IMR-90 (cell line): ENCODE measurements at regions not wholly inside any gene's neighbourhood (a gene's known extent, or its start where the extent isn't known, plus 50 kb on each side); places are given as distances from the start of the nearest gene placed in this dataset.

Experiments
- ATAC-seq: fragments of 200-7000 bp; cut with Tn5 transposase; 2 replicates; pipeline ENCODE4 v1.9.1; 2020; ENCODE audit warnings: low read depth, mild to moderate bottlenecking, moderate library complexity
- BruUV-seq: library from RNA; stranded (reverse); fragments of 400-500 nt; replicated peaks from 2 replicates; lab custom pipeline; 2021; lab: Mats Ljungman, UMichigan
- CTCF ChIA-PET: fragments of 300-600 bp; formaldehyde crosslinking; extraction: SDS; loops from one replicate; lab custom pipeline; 2021; ENCODE audit warnings: antibody characterized with exemption; lab: Yijun Ruan, JAX
- POLR2A ChIA-PET: fragments of 300-600 bp; sonication (Branson Sonifier 250); formaldehyde crosslinking; loops from one replicate; lab custom pipeline; 2022; ENCODE audit warnings: antibody characterized with exemption; ENCODE audit not compliant: unreplicated experiment; lab: Charles Lee
- DNase-seq: peaks from one replicate; pipeline ENCODE4 v3.0.0; 2013
- H2AFZ ChIP-seq: replicated peaks from 2 replicates; pipeline ENCODE3; 2013; ENCODE audit warnings: low read length, mild to moderate bottlenecking; ENCODE audit not compliant: poor library complexity
- H2AK5ac ChIP-seq: 2 replicates; pipeline ENCODE4 v1.6.1; 2013; ENCODE audit warnings: low read depth, low read length, inconsistent platforms
- H2AK9ac ChIP-seq: replicated peaks from 2 replicates; pipeline ENCODE3; 2013; ENCODE audit warnings: mild to moderate bottlenecking, low read depth, low read length, moderate library complexity; ENCODE audit not compliant: poor library complexity
- H2BK120ac ChIP-seq: 2 replicates; pipeline ENCODE4 v1.6.1; 2013; ENCODE audit warnings: low read depth, low read length, inconsistent platforms
- H2BK15ac ChIP-seq: 3 replicates; pipeline ENCODE4 v1.6.1; 2013; ENCODE audit warnings: low read depth, low read length, inconsistent platforms
- H2BK20ac ChIP-seq: 2 replicates; pipeline ENCODE4 v1.6.1; 2013; ENCODE audit warnings: low read depth, mild to moderate bottlenecking, inconsistent platforms, low read length, moderate library complexity
- H2BK5ac ChIP-seq: 2 replicates; pipeline ENCODE4 v1.6.1; 2013; ENCODE audit warnings: mild to moderate bottlenecking, low read depth, low read length, inconsistent platforms; ENCODE audit not compliant: poor library complexity, severe bottlenecking
- H3K14ac ChIP-seq: replicated peaks from 2 replicates; pipeline ENCODE4 v1.6.1; 2013; ENCODE audit warnings: low read depth, low read length, inconsistent platforms
- H3K18ac ChIP-seq: 2 replicates; pipeline ENCODE4 v1.6.1; 2013; ENCODE audit warnings: low read depth, low read length, control low read depth
- H3K23ac ChIP-seq: 2 replicates; pipeline ENCODE4 v1.6.1; 2013; ENCODE audit warnings: low read depth, low read length, inconsistent platforms
- H3K27ac ChIP-seq: 2 replicates; pipeline ENCODE4 v1.5.1; 2013; ENCODE audit warnings: mild to moderate bottlenecking, control low read depth, low read length; ENCODE audit not compliant: insufficient read depth
- H3K27me3 ChIP-seq: 2 replicates; pipeline ENCODE4 v1.6.1; 2013; ENCODE audit warnings: low read length; ENCODE audit not compliant: control insufficient read depth, insufficient read depth
- H3K36me3 ChIP-seq: 2 replicates; pipeline ENCODE4 v1.6.1; 2013; ENCODE audit warnings: low read length, mixed read lengths; ENCODE audit not compliant: control insufficient read depth, insufficient read depth
- H3K4ac ChIP-seq: 2 replicates; pipeline ENCODE4 v1.6.1; 2013; ENCODE audit warnings: low read depth, low read length, inconsistent platforms
- H3K4me1 ChIP-seq: 2 replicates; pipeline ENCODE4 v1.6.1; 2013; ENCODE audit warnings: low read length, mixed read lengths; ENCODE audit not compliant: control insufficient read depth, insufficient read depth
- H3K4me2 ChIP-seq: 2 replicates; pipeline ENCODE4 v1.6.1; 2013; ENCODE audit warnings: low read depth, mild to moderate bottlenecking, control low read depth, low read length, moderate library complexity
- H3K4me3 ChIP-seq: 2 replicates; pipeline ENCODE4 v1.5.1; 2013; ENCODE audit warnings: low read depth, mild to moderate bottlenecking, control low read depth, low read length, moderate library complexity; ENCODE audit not compliant: insufficient read depth
- H3K56ac ChIP-seq: 2 replicates; pipeline ENCODE4 v1.6.1; 2013; ENCODE audit warnings: low read length, inconsistent platforms; ENCODE audit not compliant: insufficient read depth; ENCODE audit errors: extremely low read depth
- H3K79me1 ChIP-seq, 2 experiments: 2 replicates each; pipeline ENCODE4 v1.6.1; 2013; ENCODE audit warnings: low read length in 2 of 2, inconsistent platforms in 1 of 2, low read depth in 1 of 2
- H3K9ac ChIP-seq: 2 replicates; pipeline ENCODE4 v1.6.1; 2013; ENCODE audit warnings: low read depth, low read length, control low read depth
- H3K9me1 ChIP-seq: 2 replicates; pipeline ENCODE4 v1.6.1; 2013; ENCODE audit warnings: low read length, inconsistent platforms; ENCODE audit not compliant: insufficient read depth
- H3K9me3 ChIP-seq: 2 replicates; pipeline ENCODE4 v1.6.1; 2013; ENCODE audit warnings: low read length; ENCODE audit not compliant: control insufficient read depth, insufficient read depth
- H4K20me1 ChIP-seq: 2 replicates; pipeline ENCODE4 v1.6.1; 2013; ENCODE audit warnings: low read length, inconsistent platforms; ENCODE audit not compliant: insufficient read depth
- H4K5ac ChIP-seq: 2 replicates; pipeline ENCODE4 v1.6.1; 2013; ENCODE audit warnings: mild to moderate bottlenecking, low read depth, low read length, control low read depth
- H4K8ac ChIP-seq, 2 experiments: 2 replicates each; pipeline ENCODE4 v1.6.1; 2013; ENCODE audit warnings: low read depth in 2 of 2, low read length in 2 of 2, control low read depth in 1 of 2, inconsistent platforms in 1 of 2
- H4K91ac ChIP-seq: 2 replicates; pipeline ENCODE4 v1.6.1; 2013; ENCODE audit warnings: low read depth, low read length, inconsistent platforms; ENCODE audit not compliant: insufficient read depth
- POLR2A ChIP-seq: IDR thresholded peaks from 2 replicates; pipeline ENCODE4 v1.6.1; 2012; ENCODE audit warnings: mild to moderate bottlenecking, low read depth, low read length
- WGBS, 2 experiments: methylation state at CpG; one replicate each; pipeline versions ENCODE4 v1.1.5 to v1.1.7; 2013; ENCODE audit warnings: missing lambda C conversion rate in 2 of 2; ENCODE audit not compliant: insufficient read length in 1 of 2; ENCODE audit errors: extremely low coverage in 2 of 2; 5-methylcytosine and 5-hydroxymethylcytosine counted together
- dilution Hi-C: fragments of 300-500 bp; cut with HindIII; formaldehyde crosslinking; loops from one replicate; pipeline ENCODE4 v1.14.3; 2018; ENCODE audit warnings: low sequenced_read_pairs; ENCODE audit not compliant: unreplicated experiment
- in situ Hi-C: fragments of 300-500 bp; cut with MboI; formaldehyde crosslinking; loops from 3 replicates; pipeline ENCODE4 v1.14.3; 2019; ENCODE audit warnings: low sequenced_read_pairs, inconsistent platforms, mixed read lengths
- intact Hi-C: fragments of 100-400 bp; cut with micrococcal nuclease; formaldehyde crosslinking; loops from 2 replicates; pipeline ENCODE4 v1.10.0; 2022

GRCh38 chr5:164966611-164967010 lies 1461.2 kb downstream of the MAT2B start:
- Histone ChIP-seq H2BK5ac (no peak overlapping the region), H3K9me1 (no peaks in the 10 kb centered on the region), H3K4ac (no peak overlapping the region), H3K27me3 (no peaks in the 10 kb centered on the region), H3K56ac (no peak overlapping the region), H2BK20ac (no peak overlapping the region), H4K8ac (no peak overlapping the region), H3K36me3 (no peaks in the 10 kb centered on the region), H2AK5ac (no peak overlapping the region), H2AFZ (no peak overlapping the region), H3K14ac (no peak overlapping the region), H4K91ac (no peak overlapping the region), H3K79me1 (no peaks in the 10 kb centered on the region), H2AK9ac (no peak overlapping the region), H3K23ac (no peak overlapping the region), H2BK120ac (no peak overlapping the region), H3K18ac (no peak overlapping the region), H2BK15ac (no peak overlapping the region), H3K4me1 (no peaks in the 10 kb centered on the region), H4K20me1 (no peaks in the 10 kb centered on the region), H3K9ac (no peak overlapping the region), H3K9me3 (no peaks in the 10 kb centered on the region), H3K4me2 (no peak overlapping the region), H3K4me3 (no peak overlapping the region), H4K5ac (no peak overlapping the region), H3K27ac (no peak overlapping the region)
- ChIA-PET POLR2A (no interaction called here), CTCF (no interaction called here)
- ATAC-seq (no peak), DNase-seq (no peak)
- intact Hi-C loops (loop anchor here (10.0 kb wide), 1 partner anchor 648 kb away; no protein-coding TSS in a partner anchor), in situ Hi-C loops (no loop called here), dilution Hi-C loops (no loop called here)
- no CpG with 5 or more reads among the region's 4 CpGs for WGBS, 2 experiments
- no peak for TF ChIP-seq POLR2A
- BruUV-seq: no TSS peak
